DND-41 (cell line): ENCODE measurements at regions not wholly inside any gene's neighbourhood (a gene's known extent, or its start where the extent isn't known, plus 50 kb on each side); places are given as distances from the start of the nearest gene placed in this dataset.

ENCODE experiments used
- ATAC-seq: fragments of 200-7000 bp; cut with Tn5 transposase; 3 replicates; pipeline ENCODE4 v1.9.1; 2021; ENCODE audit warnings: low read depth; ENCODE audit not compliant: insufficient read depth
- DNase-seq: peaks from one replicate; pipeline ENCODE4 v3.0.0-alpha.2; 2020
- H2AFZ ChIP-seq: 2 replicates; pipeline ENCODE4 v1.6.0; 2012; ENCODE audit warnings: low read depth, low read length
- H3K27ac ChIP-seq: 2 replicates; pipeline ENCODE4 v1.5.1; 2012; ENCODE audit warnings: low read length, inconsistent platforms
- H3K27me3 ChIP-seq: fragments of 200-600 bp; sonication (generic); 2 replicates; pipeline ENCODE4 v1.6.0; 2012; ENCODE audit warnings: low read length, mild to moderate bottlenecking, inconsistent platforms; ENCODE audit not compliant: insufficient read depth, poor library complexity
- H3K36me3 ChIP-seq: 2 replicates; pipeline ENCODE4 v1.5.1; 2012; ENCODE audit warnings: low read length, inconsistent platforms; ENCODE audit not compliant: insufficient read depth
- H3K4me1 ChIP-seq: 2 replicates; pipeline ENCODE4 v1.5.1; 2012; ENCODE audit warnings: mild to moderate bottlenecking, low read length; ENCODE audit not compliant: insufficient read depth
- H3K4me2 ChIP-seq: 2 replicates; pipeline ENCODE4 v1.6.0; 2012; ENCODE audit warnings: mild to moderate bottlenecking, moderate library complexity, low read length, inconsistent platforms; ENCODE audit not compliant: insufficient read depth
- H3K4me3 ChIP-seq, 2 experiments: fragments of 200-600 bp in 1 of 2; shearing (Covaris generic) in 1 of 2; 2 replicates each; pipeline ENCODE4 v1.5.1; 2012 to 2016; ENCODE audit warnings: inconsistent platforms in 2 of 2, low read length in 2 of 2, mild to moderate bottlenecking in 2 of 2, low read depth in 1 of 2, moderate library complexity in 1 of 2
- H3K79me2 ChIP-seq: 2 replicates; pipeline ENCODE4 v1.6.0; 2012; ENCODE audit warnings: low read length, inconsistent platforms; ENCODE audit not compliant: insufficient read depth
- H3K9ac ChIP-seq: 2 replicates; pipeline ENCODE4 v1.6.0; 2012; ENCODE audit warnings: low read depth, mild to moderate bottlenecking, inconsistent platforms, low read length, moderate library complexity
- H3K9me3 ChIP-seq: 2 replicates; pipeline ENCODE4 v1.5.1; 2012; ENCODE audit warnings: low read length, moderate library complexity, mild to moderate bottlenecking, inconsistent platforms; ENCODE audit not compliant: insufficient read depth, severe bottlenecking
- H4K20me1 ChIP-seq: 2 replicates; pipeline ENCODE4 v1.6.0; 2012; ENCODE audit warnings: low read length; ENCODE audit not compliant: insufficient read depth
- EZH2 ChIP-seq: IDR thresholded peaks from 3 replicates; pipeline ENCODE4 v1.6.1; 2012; ENCODE audit warnings: borderline replicate concordance, low read depth, mild to moderate bottlenecking, moderate library complexity, low read length, inconsistent platforms; ENCODE audit not compliant: severe bottlenecking
- TF ChIP-seq, protein P1 (sequence below): IDR thresholded peaks from 2 replicates; pipeline ENCODE4 v1.5.1; 2012; ENCODE audit warnings: borderline replicate concordance, low read length, moderate library complexity, mild to moderate bottlenecking; ENCODE audit not compliant: poor library complexity, severe bottlenecking; ENCODE audit errors: extremely low read depth

DNA sequence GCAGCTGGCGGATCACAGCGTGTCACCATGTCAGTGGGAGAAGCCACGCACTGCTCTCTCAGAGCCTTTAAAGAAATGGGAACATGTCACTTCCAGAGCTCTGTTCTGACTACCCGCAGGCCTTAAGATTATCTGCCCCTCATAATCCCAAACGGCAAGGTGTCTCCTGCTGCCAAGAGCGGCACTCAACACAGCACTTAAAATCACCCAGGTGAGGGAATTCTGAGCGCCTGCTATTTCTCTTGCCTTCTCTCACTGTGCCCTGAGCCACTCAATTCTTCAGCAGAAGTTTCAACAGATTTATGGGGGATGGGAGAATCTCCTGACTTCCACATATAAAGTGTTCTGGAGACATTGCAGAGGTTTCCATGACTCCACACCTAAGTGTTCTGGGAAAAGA lies 137.9 kb downstream of the LMO4 start:
- Histone ChIP-seq H3K4me3 (no peak overlapping the region), H3K9ac (no peak overlapping the region), H3K4me1 (no peaks in the 10 kb centered on the region), H3K4me2 (no peak overlapping the region), H3K36me3 (no peaks in the 10 kb centered on the region), H4K20me1 (no peaks in the 10 kb centered on the region), H3K9me3 (no peaks in the 10 kb centered on the region), H3K27me3 (no peaks in the 10 kb centered on the region), H3K27ac (no peak overlapping the region), H2AFZ (no peak overlapping the region), H3K79me2 (no peaks in the 10 kb centered on the region)
- DNase-seq: no peak
- no peak for TF ChIP-seq EZH2
- TF ChIP-seq, protein P1, sequence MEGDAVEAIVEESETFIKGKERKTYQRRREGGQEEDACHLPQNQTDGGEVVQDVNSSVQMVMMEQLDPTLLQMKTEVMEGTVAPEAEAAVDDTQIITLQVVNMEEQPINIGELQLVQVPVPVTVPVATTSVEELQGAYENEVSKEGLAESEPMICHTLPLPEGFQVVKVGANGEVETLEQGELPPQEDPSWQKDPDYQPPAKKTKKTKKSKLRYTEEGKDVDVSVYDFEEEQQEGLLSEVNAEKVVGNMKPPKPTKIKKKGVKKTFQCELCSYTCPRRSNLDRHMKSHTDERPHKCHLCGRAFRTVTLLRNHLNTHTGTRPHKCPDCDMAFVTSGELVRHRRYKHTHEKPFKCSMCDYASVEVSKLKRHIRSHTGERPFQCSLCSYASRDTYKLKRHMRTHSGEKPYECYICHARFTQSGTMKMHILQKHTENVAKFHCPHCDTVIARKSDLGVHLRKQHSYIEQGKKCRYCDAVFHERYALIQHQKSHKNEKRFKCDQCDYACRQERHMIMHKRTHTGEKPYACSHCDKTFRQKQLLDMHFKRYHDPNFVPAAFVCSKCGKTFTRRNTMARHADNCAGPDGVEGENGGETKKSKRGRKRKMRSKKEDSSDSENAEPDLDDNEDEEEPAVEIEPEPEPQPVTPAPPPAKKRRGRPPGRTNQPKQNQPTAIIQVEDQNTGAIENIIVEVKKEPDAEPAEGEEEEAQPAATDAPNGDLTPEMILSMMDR: no peak
- no peak for ATAC-seq

DNA sequence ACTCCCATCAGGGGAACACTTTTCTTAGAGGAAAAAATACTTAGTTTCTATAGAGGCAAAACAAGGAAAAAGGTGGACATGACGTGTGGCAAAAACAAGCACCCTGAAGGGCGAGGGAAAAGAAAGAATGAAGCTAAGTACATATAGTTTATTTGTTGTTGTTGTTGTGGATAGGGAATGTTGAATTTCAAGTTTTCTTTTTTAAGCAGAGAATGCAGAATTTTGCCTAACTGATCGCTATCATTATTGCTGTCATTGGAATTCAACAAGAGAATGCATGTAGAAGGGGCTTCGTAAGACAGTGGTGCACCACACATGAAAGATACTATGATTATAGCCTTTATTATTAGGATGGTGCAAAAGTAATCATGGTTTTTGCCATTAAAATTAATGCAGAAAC lies 144.0 kb downstream of the LMO4 start:
- H3K4me2 ChIP-seq: no peak overlapping the region
- H2AFZ ChIP-seq: no peak overlapping the region
- H3K36me3 ChIP-seq: no peaks in the 10 kb centered on the region
- H3K4me3 ChIP-seq: no peak overlapping the region
- no peaks in the 10 kb centered on the region for H3K79me2 ChIP-seq
- no peaks in the 10 kb centered on the region for H3K27me3 ChIP-seq
- H3K4me1 ChIP-seq: no peaks in the 10 kb centered on the region
- H3K9ac ChIP-seq: no peak overlapping the region
- ATAC-seq (no peak), DNase-seq (no peak)
- no peaks in the 10 kb centered on the region for H4K20me1 ChIP-seq
- no peak for TF ChIP-seq EZH2
- TF ChIP-seq, protein P1: no peak
- H3K27ac ChIP-seq: no peak overlapping the region
- no peaks in the 10 kb centered on the region for H3K9me3 ChIP-seq

DNA sequence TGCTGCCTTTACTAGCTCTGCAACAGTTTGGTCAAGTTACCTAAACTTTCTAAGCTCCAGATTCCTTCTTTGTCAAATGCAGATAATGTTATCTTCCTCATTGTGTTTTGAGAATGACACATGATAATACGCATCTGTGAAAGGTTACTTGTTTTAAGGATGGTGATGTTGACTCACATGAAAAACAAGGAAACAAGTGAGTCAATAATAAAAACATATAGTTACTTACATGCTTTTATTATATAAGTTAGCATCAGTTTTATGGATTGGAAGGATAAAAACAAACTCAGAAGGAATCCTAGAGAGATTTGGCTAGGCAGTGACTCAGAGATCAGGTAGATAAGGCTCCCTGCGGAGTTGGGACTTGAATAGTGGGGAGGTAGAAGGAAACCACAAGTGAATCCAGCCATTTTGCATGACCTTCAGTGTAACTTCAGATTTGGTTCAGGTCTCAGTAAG lies 144.6 kb downstream of the LMO4 start:
- Histone ChIP-seq H2AFZ (no peak overlapping the region), H3K4me3 (no peak overlapping the region), H3K27ac (no peak overlapping the region), H3K4me1 (no peaks in the 10 kb centered on the region), H3K36me3 (no peaks in the 10 kb centered on the region), H3K27me3 (no peaks in the 10 kb centered on the region), H3K79me2 (no peaks in the 10 kb centered on the region), H3K9ac (no peak overlapping the region), H4K20me1 (no peaks in the 10 kb centered on the region), H3K4me2 (no peak overlapping the region), H3K9me3 (no peaks in the 10 kb centered on the region)
- TF ChIP-seq, protein P1: no peak
- TF ChIP-seq EZH2: no peak
- no peak for DNase-seq
- ATAC-seq: no peak

DNA sequence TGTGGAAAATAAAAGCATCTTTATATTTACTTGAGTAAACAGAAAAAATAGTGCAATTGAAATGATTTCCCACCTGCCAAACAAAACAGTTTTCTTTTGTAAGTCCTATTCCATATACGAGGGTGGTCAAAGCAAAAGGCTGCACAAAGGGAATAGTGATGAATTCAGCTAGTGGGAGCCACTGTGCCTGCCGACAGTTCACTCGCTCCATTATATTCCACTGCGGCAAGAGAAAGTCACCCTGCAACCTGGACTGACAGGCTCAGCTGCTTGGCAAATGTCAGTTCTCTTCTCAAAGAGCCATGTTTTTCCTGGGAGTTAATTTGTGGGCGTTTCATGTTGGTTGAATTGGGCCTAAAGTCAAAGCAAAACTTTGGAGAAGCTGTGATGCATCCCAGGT lies 145.4 kb downstream of the LMO4 start:
- Histone ChIP-seq H3K9me3 (no peaks in the 10 kb centered on the region), H4K20me1 (no peaks in the 10 kb centered on the region), H3K9ac (no peak overlapping the region), H3K27me3 (no peaks in the 10 kb centered on the region), H2AFZ (no peak overlapping the region), H3K79me2 (no peaks in the 10 kb centered on the region), H3K27ac (no peak overlapping the region), H3K4me1 (no peaks in the 10 kb centered on the region), H3K4me2 (no peak overlapping the region), H3K4me3 (no peak overlapping the region), H3K36me3 (no peaks in the 10 kb centered on the region)
- TF ChIP-seq, protein P1: no peak
- TF ChIP-seq EZH2: no peak
- no peak for DNase-seq
- ATAC-seq: no peak
